ENCODE measurements at regions not wholly inside any gene's neighbourhood (a gene's known extent, or its start where the extent isn't known, plus 50 kb on each side); places are given as distances from the start of the nearest gene placed in this dataset.

DNA sequence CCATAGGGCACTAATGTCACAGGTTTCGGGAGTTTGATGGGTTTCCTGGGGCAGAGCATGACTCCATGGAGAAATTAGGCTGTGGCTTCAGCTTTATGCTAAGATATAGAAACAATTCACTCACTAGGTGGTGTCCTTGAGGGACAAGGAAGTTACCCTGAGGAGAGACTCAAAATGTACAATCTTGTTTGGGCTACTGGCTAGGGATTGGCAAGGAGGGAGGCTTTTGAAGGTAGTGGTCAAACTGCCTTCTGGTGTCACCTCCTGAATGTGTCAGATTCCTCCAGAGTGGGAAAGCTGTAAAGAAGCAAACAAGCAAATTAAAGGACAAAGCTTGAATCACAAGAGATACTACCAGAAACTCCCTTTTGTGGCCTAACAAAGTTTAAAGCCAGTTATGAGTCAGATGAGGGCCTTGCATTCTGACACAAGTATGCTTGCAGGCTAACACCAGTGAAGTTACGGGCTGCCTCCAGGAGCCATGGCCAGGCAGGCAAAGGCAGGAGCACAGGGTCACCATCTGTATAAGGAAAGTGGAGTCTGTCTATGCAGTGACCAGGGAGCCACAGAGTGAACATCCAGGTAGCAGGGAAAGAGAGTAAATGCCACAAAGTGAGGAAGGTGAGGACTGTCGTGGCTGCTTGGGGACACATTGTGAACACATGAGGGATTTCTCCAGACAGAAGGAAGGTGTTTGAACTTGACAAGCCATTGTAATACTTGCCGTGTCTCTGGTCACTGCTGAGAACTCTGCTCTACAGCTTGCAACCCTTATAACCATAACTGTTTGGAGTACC is 107.7 kb upstream of the DTNBP1 start:
- TF ChIP-seq, protein P1, sequence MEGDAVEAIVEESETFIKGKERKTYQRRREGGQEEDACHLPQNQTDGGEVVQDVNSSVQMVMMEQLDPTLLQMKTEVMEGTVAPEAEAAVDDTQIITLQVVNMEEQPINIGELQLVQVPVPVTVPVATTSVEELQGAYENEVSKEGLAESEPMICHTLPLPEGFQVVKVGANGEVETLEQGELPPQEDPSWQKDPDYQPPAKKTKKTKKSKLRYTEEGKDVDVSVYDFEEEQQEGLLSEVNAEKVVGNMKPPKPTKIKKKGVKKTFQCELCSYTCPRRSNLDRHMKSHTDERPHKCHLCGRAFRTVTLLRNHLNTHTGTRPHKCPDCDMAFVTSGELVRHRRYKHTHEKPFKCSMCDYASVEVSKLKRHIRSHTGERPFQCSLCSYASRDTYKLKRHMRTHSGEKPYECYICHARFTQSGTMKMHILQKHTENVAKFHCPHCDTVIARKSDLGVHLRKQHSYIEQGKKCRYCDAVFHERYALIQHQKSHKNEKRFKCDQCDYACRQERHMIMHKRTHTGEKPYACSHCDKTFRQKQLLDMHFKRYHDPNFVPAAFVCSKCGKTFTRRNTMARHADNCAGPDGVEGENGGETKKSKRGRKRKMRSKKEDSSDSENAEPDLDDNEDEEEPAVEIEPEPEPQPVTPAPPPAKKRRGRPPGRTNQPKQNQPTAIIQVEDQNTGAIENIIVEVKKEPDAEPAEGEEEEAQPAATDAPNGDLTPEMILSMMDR (IDR thresholded peaks at IDR 0.05), result no peak
- ATAC-seq (ENCODE audit: low FRiP score) (no peak), DNase-seq (ENCODE audit: low spot score) (no peak)

DNA sequence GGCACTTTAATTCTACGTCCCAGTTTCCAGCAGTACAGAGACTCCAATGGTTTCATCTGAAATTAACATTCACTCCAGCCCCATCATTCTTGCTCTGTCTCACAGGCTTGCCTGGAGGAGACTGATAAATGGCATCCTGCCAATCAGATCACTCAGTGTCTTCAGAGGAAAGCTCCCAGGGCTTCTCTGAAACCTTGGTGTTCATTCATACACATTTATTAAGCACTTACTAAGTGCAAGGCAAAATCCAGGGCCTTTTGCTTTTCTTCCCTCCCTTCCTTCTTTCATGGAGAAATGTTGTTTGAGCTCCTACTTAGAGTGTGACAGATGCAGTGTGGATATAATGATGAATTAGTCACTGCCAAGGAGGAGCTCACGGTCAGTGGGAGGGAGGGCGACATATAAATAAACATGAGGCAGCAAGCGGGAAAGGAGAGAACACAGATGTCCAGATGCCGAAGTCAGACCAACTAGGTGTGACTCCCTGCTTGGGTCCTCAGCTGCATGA is 106.7 kb upstream of the DTNBP1 start:
- no peak for ATAC-seq (ENCODE audit: low FRiP score)
- DNase-seq (ENCODE audit: low spot score), result no peak
- TF ChIP-seq, protein P1 (IDR thresholded peaks at IDR 0.05), result no peak

DNA sequence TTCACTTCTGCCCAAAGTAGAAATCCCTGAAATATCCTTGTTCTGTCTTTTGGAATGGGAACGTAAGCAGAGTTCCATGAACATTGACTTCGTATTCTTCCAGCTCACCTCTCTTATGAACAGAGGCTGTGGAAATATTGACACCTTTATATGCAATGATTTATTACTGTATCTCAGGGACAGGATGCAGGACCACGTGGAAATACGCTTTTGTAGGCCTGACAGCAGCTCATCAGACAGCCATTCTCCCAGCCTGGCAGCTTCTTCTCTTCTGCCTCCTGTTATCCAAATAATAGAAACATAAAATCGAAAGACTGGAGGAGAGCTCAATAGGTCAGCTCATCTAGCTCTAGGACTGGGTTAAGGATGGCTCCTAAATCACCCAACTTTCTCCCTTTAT is 106.2 kb upstream of the DTNBP1 start:
- TF ChIP-seq, protein P1 (IDR thresholded peaks at IDR 0.05), result no peak
- ATAC-seq (ENCODE audit: low FRiP score) (no peak), DNase-seq (ENCODE audit: low spot score) (no peak)

DNA sequence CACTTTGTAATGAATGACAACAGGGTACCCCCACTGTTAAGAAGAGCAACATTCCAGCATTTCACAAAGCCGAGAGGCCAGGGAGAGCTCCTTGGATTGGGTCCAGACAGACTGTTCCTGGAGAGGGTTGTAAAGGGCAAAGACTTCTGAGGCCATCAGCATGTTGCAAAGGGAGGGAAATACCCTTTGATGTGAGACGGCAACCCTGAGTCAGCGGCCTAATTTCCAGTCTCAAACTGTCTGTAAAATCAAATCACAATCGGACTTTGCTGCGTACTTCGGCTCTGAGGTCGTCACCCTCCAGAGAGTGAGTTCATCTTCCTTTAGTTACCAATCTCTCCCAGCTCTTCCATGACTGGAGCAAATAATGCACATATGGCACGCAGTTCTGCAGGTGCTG is 101.0 kb upstream of the DTNBP1 start:
- TF ChIP-seq, protein P1 (IDR thresholded peaks at IDR 0.05), result no peak
- ATAC-seq (ENCODE audit: low FRiP score) (peak; percentile 94), DNase-seq (ENCODE audit: low spot score) (no peak)

DNA sequence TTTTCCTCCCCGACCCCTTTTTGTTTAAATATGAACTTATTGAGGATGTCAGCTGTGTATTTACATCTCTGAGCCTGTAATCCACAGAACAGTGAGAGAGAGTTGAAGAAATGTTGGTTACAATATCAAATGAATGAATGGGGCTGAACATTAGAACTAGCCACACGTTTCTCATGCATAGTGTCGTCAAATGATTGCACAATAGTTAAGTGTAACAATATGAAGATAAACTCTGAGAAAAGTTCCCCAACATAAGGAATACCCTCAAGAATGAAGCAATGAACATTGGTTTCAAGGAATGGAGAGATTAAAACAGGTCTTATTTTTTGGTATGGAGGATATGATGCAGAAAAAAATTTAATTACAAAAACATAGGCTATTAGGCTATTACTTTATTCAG is 100.5 kb upstream of the DTNBP1 start:
- TF ChIP-seq, protein P1 (IDR thresholded peaks at IDR 0.05), result no peak
- ATAC-seq (ENCODE audit: low FRiP score) (no peak), DNase-seq (ENCODE audit: low spot score) (no peak)

DNA sequence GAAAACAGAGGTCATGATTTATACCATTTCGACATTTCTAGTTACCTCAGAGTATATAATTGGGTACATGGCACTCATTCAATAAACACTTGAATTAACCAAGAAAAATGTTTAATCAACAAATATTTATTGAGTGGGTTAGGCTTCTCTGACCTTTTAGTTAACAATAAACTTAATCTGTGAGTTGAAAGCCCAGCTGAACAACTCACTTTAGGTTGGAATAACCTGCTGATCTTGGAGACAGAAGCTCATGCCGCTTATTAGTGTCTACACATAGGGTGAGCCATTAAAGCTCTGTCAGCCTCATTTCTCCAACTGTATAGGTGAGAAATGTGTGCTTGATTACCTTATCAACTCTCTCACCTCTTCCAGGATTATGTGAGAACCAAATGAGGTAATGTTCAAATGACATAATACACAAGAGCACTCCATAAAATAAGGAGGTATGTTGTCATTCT is 98.2 kb upstream of the DTNBP1 start:
- ATAC-seq (ENCODE audit: low FRiP score) (no peak), DNase-seq (ENCODE audit: low spot score) (no peak)
- TF ChIP-seq, protein P1 (IDR thresholded peaks at IDR 0.05), result no peak
